ENCODE measurements at regions not wholly inside any gene's neighbourhood (a gene's known extent, or its start where the extent isn't known, plus 50 kb on each side); places are given as distances from the start of the nearest gene placed in this dataset.

- H3K27me3 ChIP-seq (ENCODE audit: insufficient read depth, low read length) = no peaks in the 10 kb centered on the region
- H3K4me3 Mint-ChIP-seq (ENCODE audit: unreplicated experiment) = no peak overlapping the region
- H3K36me3 ChIP-seq (ENCODE audit: insufficient read depth, low read length) = no peaks in the 10 kb centered on the region
- DNase-seq (ENCODE audit: low read depth) (no peak), FAIRE-seq (no peak)
- no peaks in the 10 kb centered on the region for H3K9me3 Mint-ChIP-seq (ENCODE audit: unreplicated experiment)
- no peaks in the 10 kb centered on the region for H4K20me1 ChIP-seq (ENCODE audit: insufficient read depth, low read length)
- no peak for TF ChIP-seq CTCF (IDR thresholded peaks at IDR 0.05; ENCODE audit: insufficient read depth, low read depth, low read length)
- no peak for TF ChIP-seq EZH2 (IDR thresholded peaks at IDR 0.05; ENCODE audit: insufficient read depth, low read length)
- H3K79me2 ChIP-seq (ENCODE audit: insufficient read depth, low read length) = no peaks in the 10 kb centered on the region
- H3K27me3 Mint-ChIP-seq (ENCODE audit: low read depth, unreplicated experiment) = no peaks in the 10 kb centered on the region
- H3K9me3 ChIP-seq (ENCODE audit: insufficient read depth, low read depth, low read length) = no peaks in the 10 kb centered on the region
- peak overlapping the region; percentile 21 for H2AFZ ChIP-seq (ENCODE audit: low read depth, low read length)
- H3K9ac ChIP-seq (ENCODE audit: low read length) = no peak overlapping the region
- no peak overlapping the region for H3K4me2 ChIP-seq (ENCODE audit: low read length)
- no peaks in the 10 kb centered on the region for H3K36me3 Mint-ChIP-seq (ENCODE audit: low read depth, unreplicated experiment)
- H3K4me3 ChIP-seq (ENCODE audit: insufficient read depth, low read depth, low read length) = no peak overlapping the region
- H3K27ac ChIP-seq (ENCODE audit: low read depth, low read length) = no peak overlapping the region
- H3K4me1 ChIP-seq (ENCODE audit: insufficient read depth, low read length) = no peaks in the 10 kb centered on the region
- peak overlapping the region; percentile 20 for H3K27ac Mint-ChIP-seq (ENCODE audit: unreplicated experiment)
- peaks cover 4% of the 10 kb centered on the region for H3K4me1 Mint-ChIP-seq (ENCODE audit: low read depth, unreplicated experiment)
Observed at GRCh38 chr2:145644820-145645302, 1124.9 kb upstream of the ZEB2 start.

- Mint-ChIP-seq H3K4me3 (ENCODE audit: unreplicated experiment) (no peak overlapping the region), H3K9me3 (ENCODE audit: unreplicated experiment) (no peaks in the 10 kb centered on the region), H3K27ac (ENCODE audit: unreplicated experiment) (no peak overlapping the region), H3K4me1 (ENCODE audit: low read depth, unreplicated experiment) (no peaks in the 10 kb centered on the region), H3K36me3 (ENCODE audit: low read depth, unreplicated experiment) (no peaks in the 10 kb centered on the region), H3K27me3 (ENCODE audit: low read depth, unreplicated experiment) (no peaks in the 10 kb centered on the region)
- Histone ChIP-seq H3K79me2 (ENCODE audit: insufficient read depth, low read length) (no peaks in the 10 kb centered on the region), H3K27ac (ENCODE audit: low read depth, low read length) (no peak overlapping the region), H2AFZ (ENCODE audit: low read depth, low read length) (no peak overlapping the region), H3K36me3 (ENCODE audit: insufficient read depth, low read length) (no peaks in the 10 kb centered on the region), H3K9ac (ENCODE audit: low read length) (no peak overlapping the region), H3K27me3 (ENCODE audit: insufficient read depth, low read length) (no peaks in the 10 kb centered on the region), H3K4me1 (ENCODE audit: insufficient read depth, low read length) (no peaks in the 10 kb centered on the region), H3K4me2 (ENCODE audit: low read length) (no peak overlapping the region), H4K20me1 (ENCODE audit: insufficient read depth, low read length) (no peaks in the 10 kb centered on the region), H3K9me3 (ENCODE audit: insufficient read depth, low read depth, low read length) (no peaks in the 10 kb centered on the region), H3K4me3 (ENCODE audit: insufficient read depth, low read depth, low read length) (no peak overlapping the region)
- TF ChIP-seq EZH2 (IDR thresholded peaks at IDR 0.05; ENCODE audit: insufficient read depth, low read length) (no peak), CTCF (IDR thresholded peaks at IDR 0.05; ENCODE audit: insufficient read depth, low read depth, low read length) (peak; percentile 9)
- DNase-seq (ENCODE audit: low read depth) = no peak
- no peak for FAIRE-seq
Observed at GRCh38 chr2:145638675-145639074, 1118.8 kb upstream of the ZEB2 start.

- Histone ChIP-seq H3K36me3 (ENCODE audit: insufficient read depth, low read length) (no peaks in the 10 kb centered on the region), H3K4me2 (ENCODE audit: low read length) (no peak overlapping the region), H3K9me3 (ENCODE audit: insufficient read depth, low read depth, low read length) (no peaks in the 10 kb centered on the region), H2AFZ (ENCODE audit: low read depth, low read length) (no peak overlapping the region), H3K4me1 (ENCODE audit: insufficient read depth, low read length) (no peaks in the 10 kb centered on the region), H3K27ac (ENCODE audit: low read depth, low read length) (no peak overlapping the region), H3K27me3 (ENCODE audit: insufficient read depth, low read length) (no peaks in the 10 kb centered on the region), H3K79me2 (ENCODE audit: insufficient read depth, low read length) (no peaks in the 10 kb centered on the region), H4K20me1 (ENCODE audit: insufficient read depth, low read length) (no peaks in the 10 kb centered on the region), H3K9ac (ENCODE audit: low read length) (no peak overlapping the region), H3K4me3 (ENCODE audit: insufficient read depth, low read depth, low read length) (no peak overlapping the region)
- Mint-ChIP-seq H3K4me1 (ENCODE audit: low read depth, unreplicated experiment) (no peaks in the 10 kb centered on the region), H3K4me3 (ENCODE audit: unreplicated experiment) (no peak overlapping the region), H3K36me3 (ENCODE audit: low read depth, unreplicated experiment) (no peaks in the 10 kb centered on the region), H3K27ac (ENCODE audit: unreplicated experiment) (no peak overlapping the region), H3K9me3 (ENCODE audit: unreplicated experiment) (no peaks in the 10 kb centered on the region), H3K27me3 (ENCODE audit: low read depth, unreplicated experiment) (no peaks in the 10 kb centered on the region)
- no peak for DNase-seq (ENCODE audit: low read depth)
- TF ChIP-seq CTCF (IDR thresholded peaks at IDR 0.05; ENCODE audit: insufficient read depth, low read depth, low read length) (no peak), EZH2 (IDR thresholded peaks at IDR 0.05; ENCODE audit: insufficient read depth, low read length) (no peak)
- FAIRE-seq = no peak
Observed at GRCh38 chr2:145635706-145636427, 1115.9 kb upstream of the ZEB2 start.

All from astrocyte (in vitro differentiated cells and primary cell).